GM18502 (cell line): ENCODE measurements at regions not wholly inside any gene's neighbourhood (a gene's known extent, or its start where the extent isn't known, plus 50 kb on each side); places are given as distances from the start of the nearest gene placed in this dataset.
A peak's percentile ranks its signal among the peaks of the same experiment; 100 is the strongest.
"Not testable (repeated sequence)": the region's sequence is repeated elsewhere in the genome, so short reads cannot be mapped to it uniquely, and the experiment has no call there.

ENCODE experiments used
- ATAC-seq: cut with Tn5 transposase; IDR thresholded peaks from one replicate; pipeline ENCODE4 v1.9.1; 2021; ENCODE audit warnings: mild to moderate bottlenecking; ENCODE audit not compliant: unreplicated experiment, poor library complexity

DNA sequence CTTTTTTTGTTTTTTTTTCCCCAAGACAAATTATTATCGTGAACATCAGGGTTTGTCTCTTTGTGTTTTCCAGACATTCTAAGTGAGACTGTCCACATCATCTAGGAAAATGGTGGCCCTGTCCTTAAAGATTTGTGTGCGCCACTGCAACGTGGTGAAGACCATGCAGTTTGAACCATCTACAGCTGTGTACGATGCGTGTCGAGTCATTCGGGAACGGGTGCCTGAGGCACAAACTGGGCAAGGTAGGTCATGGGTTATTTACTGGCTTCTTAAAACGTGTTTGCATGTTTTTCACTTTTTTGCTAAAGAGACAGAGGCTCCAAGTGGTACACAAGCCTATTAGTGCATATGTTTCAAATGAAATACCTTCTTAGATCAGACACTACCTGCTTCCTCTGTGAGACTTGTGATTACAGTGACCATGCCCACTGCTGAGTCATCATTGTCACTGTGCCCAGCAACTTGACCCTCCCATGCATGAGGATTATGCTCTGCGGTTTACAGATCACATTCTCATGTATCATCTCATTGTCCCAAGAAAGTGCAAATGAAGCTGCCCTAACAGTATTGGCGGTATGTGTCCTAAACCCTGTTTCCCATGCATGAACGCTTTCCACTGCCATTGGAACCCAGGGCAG lies 395.2 kb upstream of the TPM1 start:
- no peak for ATAC-seq

DNA sequence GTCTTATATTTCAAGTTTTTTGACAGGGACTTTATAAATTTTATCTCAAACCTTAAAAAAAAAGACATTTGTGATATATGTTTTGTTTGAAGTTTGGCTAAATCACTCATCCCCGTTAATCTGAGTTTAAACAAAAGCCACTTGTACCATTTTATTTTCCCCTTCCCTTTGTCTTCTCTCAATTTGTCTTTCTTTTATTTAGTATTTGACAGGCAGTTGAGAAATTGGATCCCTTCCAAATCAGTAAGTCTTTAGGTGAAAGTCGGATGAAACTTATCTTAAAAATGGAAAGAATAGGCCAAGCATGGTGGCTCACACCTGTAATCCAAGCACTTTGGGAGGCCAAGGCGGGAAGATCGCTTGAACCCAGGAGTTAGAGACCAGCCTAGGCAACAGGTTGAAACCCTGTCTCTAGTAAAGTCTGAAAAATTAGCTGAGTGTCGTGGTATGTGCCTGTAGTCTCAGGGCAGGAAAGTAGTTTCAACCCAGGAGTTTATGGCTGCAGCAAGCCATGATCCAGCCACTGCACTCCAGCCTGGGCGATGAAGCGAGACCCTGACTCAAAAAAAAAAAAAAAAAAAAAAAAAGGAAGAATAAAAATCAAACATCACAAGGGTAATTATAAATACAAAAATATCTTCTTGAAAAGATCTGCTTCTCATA lies 394.6 kb upstream of the TPM1 start:
- no peak for ATAC-seq

DNA sequence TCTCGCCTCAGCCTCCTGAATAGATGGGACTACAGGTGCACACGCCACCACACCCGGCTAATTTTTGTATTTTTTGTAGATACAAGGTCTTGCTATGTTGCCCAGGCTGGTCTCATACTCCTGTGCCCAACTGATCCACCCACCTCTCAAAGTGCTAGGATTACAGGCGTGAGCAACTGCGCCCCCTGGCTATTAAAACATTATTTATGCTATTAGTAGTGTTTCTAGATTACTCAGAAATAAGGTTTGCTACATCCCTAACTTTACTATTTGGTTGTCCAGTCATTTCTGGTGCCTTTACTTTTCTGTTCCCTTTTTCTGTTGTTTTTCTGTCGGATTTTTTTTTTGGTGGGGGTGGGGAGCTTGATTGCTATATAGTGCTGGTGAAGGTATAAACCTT lies 393.6 kb upstream of the TPM1 start:
- ATAC-seq: no peak

DNA sequence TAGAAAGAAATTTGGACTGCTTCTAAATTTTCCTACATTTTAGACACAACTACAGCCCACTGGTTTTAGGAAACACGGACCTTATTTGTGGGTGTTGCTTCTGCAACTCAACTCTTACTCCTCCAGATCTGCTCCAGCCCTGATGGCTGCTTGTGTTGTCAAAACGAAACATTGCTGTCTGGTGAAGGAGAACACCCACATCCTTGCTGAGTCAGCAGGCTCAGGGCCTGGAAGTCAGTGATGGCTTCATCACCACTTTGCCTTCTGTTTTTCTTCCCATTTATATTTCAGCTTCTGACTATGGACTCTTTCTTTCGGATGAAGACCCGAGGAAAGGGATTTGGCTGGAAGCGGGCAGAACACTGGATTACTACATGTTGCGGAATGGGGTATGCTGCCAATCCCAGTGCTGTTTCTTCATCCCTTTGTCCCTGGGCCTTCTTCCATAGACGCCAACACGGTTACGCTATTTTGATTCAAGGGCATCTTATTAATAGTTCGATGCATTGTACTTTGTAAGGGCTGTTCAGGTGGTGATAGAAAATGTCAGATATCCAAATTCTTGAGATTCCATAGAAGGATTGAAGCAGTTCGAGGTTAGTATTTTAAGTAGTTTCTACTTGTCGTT lies 392.6 kb upstream of the TPM1 start:
- ATAC-seq: peak; percentile 83

DNA sequence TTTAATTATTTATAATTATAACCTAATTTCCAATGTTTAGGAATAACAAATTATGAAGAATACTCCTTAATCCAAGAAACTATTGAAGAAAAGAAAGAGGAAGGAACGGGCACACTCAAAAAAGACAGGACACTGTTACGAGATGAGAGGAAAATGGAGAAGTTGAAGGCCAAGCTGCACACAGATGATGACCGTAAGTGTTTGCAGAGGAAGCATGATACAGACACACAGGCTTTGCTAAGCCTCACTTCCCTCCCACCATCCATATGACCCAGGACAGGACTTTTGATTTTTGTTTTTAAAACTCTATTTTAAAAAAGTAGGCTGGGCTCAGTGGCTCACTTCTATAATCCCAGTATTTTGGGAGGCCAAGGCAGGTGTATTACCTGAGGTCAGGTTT lies 389.4 kb upstream of the TPM1 start:
- ATAC-seq: no peak

DNA sequence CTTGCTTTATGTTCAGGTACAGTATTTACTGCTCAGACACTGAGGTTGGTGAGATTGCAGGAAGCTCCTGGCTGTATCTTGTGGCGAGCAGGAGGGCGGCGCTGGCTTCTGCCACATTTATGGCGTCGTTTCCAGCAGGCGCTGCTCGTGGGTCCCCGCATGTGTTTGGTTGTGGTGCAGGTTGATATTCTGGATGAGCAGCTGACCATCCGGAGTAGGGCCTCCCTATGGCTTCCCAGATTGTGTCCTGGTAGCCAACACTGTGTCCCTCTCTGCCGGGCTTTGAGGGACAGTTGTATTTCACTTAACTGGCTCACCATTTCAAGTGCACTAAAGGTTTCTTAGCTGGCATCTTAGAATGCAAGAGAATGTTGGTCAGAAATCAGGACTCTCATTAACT lies 386.5 kb upstream of the TPM1 start:
- no peak for ATAC-seq

DNA sequence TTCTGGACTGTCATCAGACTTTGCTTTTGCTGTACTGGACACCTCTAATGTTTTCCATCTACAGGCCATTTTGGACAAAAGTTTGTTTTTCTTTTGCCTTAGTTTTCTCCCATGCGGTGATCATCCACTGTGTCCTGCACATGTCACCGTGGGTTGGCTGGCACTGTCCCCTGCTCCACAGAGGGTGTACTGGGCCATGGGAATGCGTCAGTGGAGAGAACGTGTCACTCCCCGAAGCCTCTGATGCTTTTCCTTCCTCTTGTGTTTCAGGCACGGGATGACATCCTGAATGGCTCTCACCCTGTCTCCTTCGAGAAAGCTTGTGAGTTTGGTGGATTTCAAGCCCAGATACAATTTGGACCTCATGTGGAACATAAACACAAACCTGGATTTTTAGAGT lies 385.0 kb upstream of the TPM1 start:
- not testable (repeated sequence) for ATAC-seq

DNA sequence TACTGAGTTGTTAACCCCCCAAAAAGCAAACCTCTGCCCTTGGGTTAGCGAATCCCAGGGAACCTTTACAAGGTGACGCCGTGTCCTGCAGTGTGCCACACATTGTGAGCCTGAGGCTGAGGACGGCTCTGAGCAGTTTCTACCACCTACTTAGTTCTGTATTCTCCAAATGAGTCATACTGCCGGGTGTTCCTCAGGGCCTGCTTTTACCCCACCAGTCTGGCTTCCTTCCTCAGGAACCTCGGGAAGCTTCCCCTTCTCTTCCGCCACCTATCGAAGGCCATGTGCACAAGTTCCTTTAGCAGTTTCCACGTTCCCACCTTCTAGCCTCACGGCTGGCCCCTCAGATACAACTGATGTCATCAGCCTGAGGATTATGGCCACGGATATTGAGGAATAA lies 384.0 kb upstream of the TPM1 start:
- peak; percentile 65 for ATAC-seq

DNA sequence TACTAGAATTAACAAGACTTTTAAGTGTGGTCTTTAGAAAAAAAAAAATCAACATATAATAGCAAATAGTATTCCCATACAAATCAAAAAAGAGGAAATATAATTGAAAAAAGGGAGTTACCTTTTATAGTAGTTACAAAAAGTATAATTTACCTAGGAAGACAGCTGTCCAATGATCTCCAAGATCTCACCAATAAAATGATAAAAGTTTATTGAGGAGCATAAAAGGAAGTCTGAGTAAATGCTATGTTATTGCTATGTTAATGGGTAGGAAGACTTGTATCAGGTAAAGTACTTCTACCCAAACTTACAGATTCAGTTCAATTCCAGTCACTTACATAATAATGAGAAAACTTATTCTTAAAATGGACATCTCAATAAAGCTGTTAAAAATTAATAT lies 379.0 kb upstream of the TPM1 start:
- no peak for ATAC-seq

DNA sequence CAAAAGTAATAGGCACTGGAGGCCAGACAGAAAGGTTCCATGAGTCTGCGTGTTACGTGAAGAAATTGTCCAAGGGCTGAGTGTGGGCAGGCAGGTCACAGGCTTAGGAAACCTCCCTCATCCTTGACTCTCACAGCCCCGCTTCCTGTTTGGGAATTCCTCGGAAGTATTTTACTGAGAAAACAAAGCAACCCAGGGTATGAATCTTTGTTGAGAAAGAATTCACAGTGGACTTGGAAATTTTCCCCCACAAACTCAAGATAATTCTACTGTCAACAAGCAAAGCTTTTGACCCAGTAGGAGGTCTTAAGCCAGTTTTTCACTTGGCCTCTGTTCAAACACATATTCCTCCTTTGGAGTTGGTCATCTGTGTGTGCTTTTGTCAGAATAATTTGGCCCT lies 377.1 kb upstream of the TPM1 start:
- ATAC-seq: no peak

DNA sequence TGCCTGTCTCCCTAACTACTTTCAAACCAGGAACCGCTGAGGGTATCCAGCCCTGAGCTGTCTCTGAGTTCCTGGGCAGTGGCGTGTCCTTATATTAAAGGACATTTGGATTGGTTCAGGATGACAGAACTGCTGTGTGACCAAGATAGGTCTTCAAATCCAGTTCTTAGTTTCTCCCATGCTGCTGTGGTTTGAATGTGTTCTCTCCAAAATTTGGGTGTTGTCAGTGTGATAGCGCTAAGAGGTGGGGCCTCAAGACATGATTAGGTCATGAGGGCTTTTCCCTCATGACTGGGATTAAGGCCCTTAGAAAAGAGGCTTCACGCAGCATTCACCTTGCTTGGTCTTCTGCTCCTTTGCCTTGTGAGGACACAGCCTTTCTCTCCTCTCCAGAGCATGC lies 376.5 kb upstream of the TPM1 start:
- ATAC-seq: no peak

DNA sequence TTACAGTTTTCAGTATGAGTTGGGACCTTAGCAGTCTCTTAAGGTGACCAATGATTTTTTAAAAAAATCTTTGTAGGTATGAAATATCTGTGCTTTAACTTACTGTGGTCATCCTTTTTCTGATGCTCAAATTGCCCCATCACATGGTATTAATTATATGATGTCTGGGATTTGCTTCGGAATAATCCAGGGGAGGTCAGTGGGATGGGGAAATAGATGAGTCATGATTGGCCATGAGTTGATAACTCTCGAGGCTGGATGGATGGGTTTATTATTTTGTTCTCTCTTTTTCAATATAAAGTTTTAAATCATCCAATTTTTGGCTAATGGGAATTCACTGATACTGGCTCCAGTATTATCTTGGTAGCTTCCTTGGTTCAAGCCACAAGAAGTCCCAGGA lies 370.3 kb upstream of the TPM1 start:
- no peak for ATAC-seq

DNA sequence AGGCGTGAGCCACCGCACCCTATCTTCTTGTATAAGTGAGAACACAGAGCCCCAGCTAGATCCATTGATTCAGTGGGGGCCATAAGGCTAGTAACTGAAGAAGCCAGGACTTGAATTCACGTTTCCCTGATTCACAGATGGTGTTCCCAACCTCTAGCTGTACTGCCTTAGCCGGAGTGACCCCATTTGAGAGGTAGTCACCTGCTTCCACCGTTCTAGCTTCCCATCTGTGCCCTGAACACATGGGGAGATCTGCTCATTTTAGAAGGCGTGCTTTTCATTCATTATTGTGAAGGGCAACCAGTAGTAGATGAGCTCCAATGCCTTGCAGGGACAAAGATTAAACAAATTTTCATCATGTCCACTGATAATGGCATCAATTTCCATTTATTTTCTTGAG lies 365.7 kb upstream of the TPM1 start:
- no peak for ATAC-seq

DNA sequence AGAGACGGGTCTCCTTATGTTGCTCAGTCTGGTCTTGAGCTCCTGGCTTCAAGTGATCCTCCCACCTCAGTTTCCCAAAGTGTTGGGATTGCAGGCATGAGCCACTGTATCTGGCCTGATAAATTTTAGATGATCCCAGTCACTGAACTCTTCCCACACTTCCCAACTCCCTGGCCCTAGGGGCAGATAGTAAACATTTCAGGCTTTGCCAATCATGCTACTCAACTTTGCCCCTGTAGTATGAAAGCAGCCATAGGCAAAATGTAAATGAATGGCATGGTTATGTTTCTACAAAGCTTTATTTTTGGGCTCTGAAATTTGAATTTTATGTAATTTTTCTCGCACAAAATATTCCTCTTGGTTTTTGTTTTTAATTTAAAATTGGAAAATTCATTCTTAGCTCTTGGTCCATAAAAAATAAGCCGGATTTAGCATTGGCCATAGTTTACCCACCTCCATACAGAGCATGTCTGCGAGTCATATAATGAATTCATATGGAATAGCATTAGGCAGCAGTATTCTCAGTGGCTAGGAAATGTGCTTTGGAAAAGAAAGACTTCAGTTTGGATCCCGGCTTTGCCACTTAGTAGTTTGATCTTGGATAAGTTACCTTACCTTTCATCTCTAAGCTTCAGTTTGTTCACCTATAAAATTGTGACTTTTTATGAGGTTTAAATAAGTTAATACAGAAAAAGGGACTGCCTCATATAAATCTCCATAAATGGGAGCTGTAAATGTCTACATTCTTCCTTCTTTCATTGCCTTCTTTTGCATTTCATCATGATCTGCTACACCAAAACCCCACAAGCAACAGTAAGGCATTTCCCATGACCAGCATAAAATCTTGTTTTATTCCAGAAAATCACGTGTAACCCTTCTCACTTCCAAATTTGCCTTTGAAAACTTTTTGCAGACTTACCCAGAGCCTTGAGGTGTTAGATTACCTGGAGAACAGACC lies 360.3 kb upstream of the TPM1 start:
- ATAC-seq: no peak

DNA sequence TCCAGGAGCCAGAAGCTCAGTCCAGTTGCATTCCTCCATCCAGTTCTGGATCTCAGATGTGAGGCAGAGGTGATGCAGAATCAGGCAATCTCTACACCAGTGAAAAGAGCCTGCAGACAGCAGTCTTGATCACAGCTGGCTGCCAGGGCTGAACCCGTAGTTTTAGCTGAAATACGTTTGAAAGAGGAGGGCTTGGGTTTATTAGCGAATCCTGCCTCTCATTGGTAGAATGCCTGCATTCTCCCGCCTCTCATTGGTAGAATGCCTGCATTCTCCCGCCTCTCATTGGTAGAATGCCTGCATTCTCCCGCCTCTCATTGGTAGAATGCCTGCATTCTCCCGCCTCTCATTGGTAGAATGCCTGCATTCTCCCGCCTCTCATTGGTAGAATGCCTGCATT lies 359.4 kb upstream of the TPM1 start:
- ATAC-seq: not testable (repeated sequence)

DNA sequence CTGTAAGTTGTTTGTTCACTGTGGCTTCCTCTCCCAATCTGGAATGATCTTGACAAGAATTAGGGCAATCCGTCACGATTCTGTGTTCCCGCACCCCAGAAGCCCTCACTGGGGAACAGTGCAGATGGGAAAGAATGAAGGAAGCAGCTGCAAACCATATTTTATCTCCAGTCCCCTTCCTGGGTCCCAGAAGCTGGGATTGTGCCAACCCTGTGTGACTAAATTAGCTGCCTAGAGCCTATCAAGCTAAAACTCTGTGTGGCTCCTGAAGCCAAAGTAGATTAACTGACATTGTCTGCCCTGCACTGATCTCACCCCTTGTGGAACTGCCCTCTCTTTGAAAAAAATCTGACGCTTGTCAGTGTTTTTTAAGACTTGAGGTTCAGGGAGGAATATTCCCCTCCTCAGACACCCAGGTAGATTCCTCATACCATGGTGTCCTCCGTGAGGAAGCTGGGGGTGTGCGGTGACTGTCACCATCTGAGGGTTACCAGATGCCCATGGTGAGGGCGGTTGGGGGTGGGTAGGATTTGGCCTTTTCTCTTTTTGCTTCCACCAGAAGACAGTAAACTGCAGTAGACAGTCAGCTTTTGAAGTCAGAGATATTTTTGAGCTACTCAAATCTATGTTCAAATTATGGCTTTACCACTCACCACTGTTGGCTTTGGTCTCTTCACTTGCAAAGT lies 358.3 kb upstream of the TPM1 start:
- no peak for ATAC-seq

DNA sequence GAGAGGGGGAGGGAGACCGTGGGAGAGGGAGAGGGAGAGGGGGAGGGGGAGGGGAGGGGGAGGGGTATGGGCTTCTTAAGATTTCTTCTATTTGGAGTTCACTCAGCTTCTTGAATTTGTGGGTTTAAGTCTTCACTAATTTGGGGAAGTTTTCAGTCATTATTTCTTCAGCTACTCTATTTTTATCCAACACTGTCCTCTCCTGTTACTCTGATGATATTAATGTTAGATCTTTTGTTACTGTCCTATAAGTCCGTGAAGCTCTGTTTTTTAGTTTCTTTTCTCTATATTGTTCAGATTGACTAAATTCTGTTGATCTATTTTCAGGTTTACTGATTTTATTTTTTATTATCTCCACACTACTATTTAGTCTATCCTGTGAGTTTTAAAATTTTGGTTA lies 351.5 kb upstream of the TPM1 start:
- no peak for ATAC-seq

DNA sequence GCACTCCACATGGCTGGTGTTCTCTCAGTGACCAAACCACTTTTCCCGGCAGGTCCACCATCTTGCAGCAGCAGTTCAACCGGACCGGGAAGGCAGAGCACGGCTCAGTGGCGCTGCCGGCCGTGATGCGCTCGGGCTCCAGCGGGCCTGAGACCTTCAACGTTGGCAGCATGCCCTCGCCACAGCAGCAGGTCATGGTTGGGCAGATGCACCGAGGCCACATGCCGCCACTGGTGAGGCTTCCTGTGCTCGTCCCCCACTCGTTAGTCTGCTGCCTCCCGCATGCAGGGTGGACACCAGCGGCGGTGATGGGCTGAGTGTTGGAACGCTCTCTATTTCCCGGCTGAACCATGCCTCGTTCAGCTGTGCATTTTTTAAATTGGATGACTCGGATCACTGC lies 344.9 kb upstream of the TPM1 start:
- ATAC-seq: no peak

DNA sequence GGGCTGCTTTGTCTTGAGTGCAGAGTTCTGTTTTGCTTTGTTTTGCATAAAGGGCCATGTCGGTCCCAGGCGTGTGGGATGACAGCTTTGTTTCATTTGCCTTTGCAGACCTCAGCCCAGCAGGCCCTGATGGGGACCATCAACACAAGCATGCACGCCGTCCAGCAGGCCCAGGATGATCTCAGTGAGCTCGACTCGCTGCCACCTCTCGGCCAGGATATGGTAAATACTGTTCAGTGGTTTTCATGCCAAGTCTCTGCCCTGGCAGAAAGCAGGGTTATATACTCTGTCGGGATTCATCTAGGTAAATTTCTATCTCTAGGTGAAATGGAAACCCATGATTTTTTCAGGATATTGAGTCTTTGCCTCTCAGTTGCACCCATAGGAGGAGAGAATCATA lies 343.9 kb upstream of the TPM1 start:
- ATAC-seq: no peak

DNA sequence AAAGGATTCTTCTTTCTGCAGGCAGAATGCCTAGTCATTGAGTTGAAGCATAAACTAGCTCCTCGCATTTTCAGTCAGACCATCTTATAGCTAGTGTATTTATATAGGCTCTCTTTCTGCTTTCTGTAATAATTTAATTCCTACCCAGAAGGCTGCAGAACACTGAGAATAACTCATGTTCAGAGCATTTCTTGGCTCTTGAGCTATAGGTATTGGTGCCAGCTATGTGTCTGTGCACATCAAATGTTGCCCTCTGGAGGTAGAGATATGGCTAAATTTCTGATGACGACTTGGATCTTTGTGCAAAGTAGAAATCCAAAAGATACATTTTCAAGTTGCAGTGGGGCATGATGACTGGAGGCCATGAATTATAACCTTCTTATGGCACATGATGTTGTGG lies 336.2 kb upstream of the TPM1 start:
- ATAC-seq: no peak
